Transverse colon (tissue), 4 donors: ENCODE measurements at regions not wholly inside any gene's neighbourhood (a gene's known extent, or its start where the extent isn't known, plus 50 kb on each side); places are given as distances from the start of the nearest gene placed in this dataset.
"Not testable (repeated sequence)": the region's sequence is repeated elsewhere in the genome, so short reads cannot be mapped to it uniquely, and the experiment has no call there.

Experiments used
- DNase-seq: peaks from one replicate; pipeline ENCODE4 v3.0.0-alpha.2; 2019
- H3K27ac ChIP-seq, 4 donors: fragments of 200-600 bp; sonication (generic); 2 replicates each; pipeline ENCODE4 v1.5.1; 2016 to 2018; ENCODE audit warnings: inconsistent platforms in 4 of 4
- H3K27me3 ChIP-seq: fragments of 200-600 bp; sonication (generic); 2 replicates; pipeline ENCODE4 v1.5.1; 2017; ENCODE audit warnings: inconsistent platforms
- H3K36me3 ChIP-seq, 4 donors: fragments of 200-600 bp; sonication (generic); 2 replicates each; pipeline ENCODE4 v1.5.1; 2017 to 2019; ENCODE audit warnings: inconsistent platforms in 4 of 4
- H3K4me1 ChIP-seq, 4 donors: fragments of 200-600 bp; sonication (generic); 2 replicates each; pipeline ENCODE4 v1.5.1; 2017 to 2020; ENCODE audit warnings: inconsistent platforms in 4 of 4
- H3K4me3 ChIP-seq, 4 donors: fragments of 200-600 bp; sonication (generic); 1 replicate in 1 of 4; 2 replicates in 3 of 4; pipeline versions ENCODE4 v1.5.1 to v1.6.1; 2017 to 2019; ENCODE audit warnings: inconsistent platforms in 4 of 4
- H3K9me3 ChIP-seq, 2 donors: fragments of 200-600 bp; sonication (generic); 2 replicates each; pipeline ENCODE4 v1.5.1; 2017 to 2019; ENCODE audit warnings: inconsistent platforms in 2 of 2
- EP300 ChIP-seq: sonication (generic); formaldehyde crosslinking; IDR thresholded peaks from one replicate; pipeline ENCODE4 v1.6.1; 2017; ENCODE audit warnings: antibody characterized with exemption, low read depth
- POLR2A ChIP-seq: fragments of 450-650 bp; IDR thresholded peaks from one replicate; pipeline ENCODE4 v1.6.1; 2016; ENCODE audit warnings: antibody characterized with exemption, mild to moderate bottlenecking, moderate library complexity
- POLR2AphosphoS5 ChIP-seq, 3 donors: sonication (generic); formaldehyde crosslinking; IDR thresholded peaks; one replicate each; pipeline ENCODE4 v1.6.1; 2016; ENCODE audit warnings: antibody characterized with exemption in 3 of 3
- WGBS, 2 donors: methylation state at CpG; one replicate each; pipeline ENCODE4 v1.1.5; 2018; ENCODE audit warnings: low coverage in 1 of 2; 5-methylcytosine and 5-hydroxymethylcytosine counted together
- in situ Hi-C, 4 donors: fragments of 200-750 bp; cut with MboI; loops; one replicate each; pipeline versions ENCODE4 v1.15.0 to v1.15.1; 2017; ENCODE audit warnings: low sequenced_read_pairs in 3 of 4, low pct_ligation_motif_present in 1 of 4, low pct_unique_long_range_greater_than_20kb in 1 of 4
- intact Hi-C: fragments of 100-400 bp; cut with DNase I; formaldehyde crosslinking; loops from one replicate; pipeline ENCODE4 v1.15.1; 2023; ENCODE audit warnings: low total_unique reads
- TF ChIP-seq, protein P1 (sequence below), 5 experiments: fragments of 200-600 bp in 3 of 5; fragments of 450-650 bp in 2 of 5; sonication (generic) in 3 of 5; IDR thresholded peaks; 1 replicate in 2 of 5; 2 replicates in 3 of 5; pipeline ENCODE4 v1.5.1; 2016 to 2017; ENCODE audit warnings: antibody characterized with exemption in 5 of 5, inconsistent platforms in 3 of 5, mild to moderate bottlenecking in 2 of 5, moderate library complexity in 1 of 5

- Histone ChIP-seq H3K27ac (no peak overlapping the region), H3K9me3 (no peaks in the 10 kb centered on the region), H3K27me3 (no peaks in the 10 kb centered on the region), H3K4me1 (no peaks in the 10 kb centered on the region), H3K4me3 (no peak overlapping the region), H3K36me3 (no peaks in the 10 kb centered on the region)
- DNase-seq: no peak
- 69 to 71% methylated on average over 5 of the region's 5 CpGs for WGBS, 2 donors
- in situ Hi-C loops: no loop called here
- no peak for TF ChIP-seq POLR2AphosphoS5 (IDR thresholded peaks at IDR 0.05)
- intact Hi-C loops: no loop called here
Measured at GRCh38 chr6:126888727-126889725, 229.4 kb upstream of the RSPO3 start.

GRCh38 chr6:126890055-126890454, 228.4 kb upstream of the RSPO3 start:
- no peaks in the 10 kb centered on the region for H3K36me3 ChIP-seq
- intact Hi-C loops: no loop called here
- H3K4me1 ChIP-seq: no peaks in the 10 kb centered on the region
- H3K4me3 ChIP-seq: no peak overlapping the region
- WGBS, 2 donors: 76 to 88% methylated on average over 2 of the region's 2 CpGs
- no peak overlapping the region for H3K27ac ChIP-seq
- no peak for DNase-seq
- in situ Hi-C loops: no loop called here
- H3K27me3 ChIP-seq: no peaks in the 10 kb centered on the region
- TF ChIP-seq POLR2AphosphoS5 (IDR thresholded peaks at IDR 0.05): no peak
- TF ChIP-seq EP300: no peak
- TF ChIP-seq, protein P1, sequence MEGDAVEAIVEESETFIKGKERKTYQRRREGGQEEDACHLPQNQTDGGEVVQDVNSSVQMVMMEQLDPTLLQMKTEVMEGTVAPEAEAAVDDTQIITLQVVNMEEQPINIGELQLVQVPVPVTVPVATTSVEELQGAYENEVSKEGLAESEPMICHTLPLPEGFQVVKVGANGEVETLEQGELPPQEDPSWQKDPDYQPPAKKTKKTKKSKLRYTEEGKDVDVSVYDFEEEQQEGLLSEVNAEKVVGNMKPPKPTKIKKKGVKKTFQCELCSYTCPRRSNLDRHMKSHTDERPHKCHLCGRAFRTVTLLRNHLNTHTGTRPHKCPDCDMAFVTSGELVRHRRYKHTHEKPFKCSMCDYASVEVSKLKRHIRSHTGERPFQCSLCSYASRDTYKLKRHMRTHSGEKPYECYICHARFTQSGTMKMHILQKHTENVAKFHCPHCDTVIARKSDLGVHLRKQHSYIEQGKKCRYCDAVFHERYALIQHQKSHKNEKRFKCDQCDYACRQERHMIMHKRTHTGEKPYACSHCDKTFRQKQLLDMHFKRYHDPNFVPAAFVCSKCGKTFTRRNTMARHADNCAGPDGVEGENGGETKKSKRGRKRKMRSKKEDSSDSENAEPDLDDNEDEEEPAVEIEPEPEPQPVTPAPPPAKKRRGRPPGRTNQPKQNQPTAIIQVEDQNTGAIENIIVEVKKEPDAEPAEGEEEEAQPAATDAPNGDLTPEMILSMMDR (IDR thresholded peaks at IDR 0.05): no peak
- no peak for TF ChIP-seq POLR2A
- H3K9me3 ChIP-seq: no peaks in the 10 kb centered on the region

- Histone ChIP-seq H3K36me3 (no peaks in the 10 kb centered on the region), H3K4me3 (no peak overlapping the region), H3K27ac (no peak overlapping the region), H3K27me3 (no peaks in the 10 kb centered on the region), H3K4me1 (no peaks in the 10 kb centered on the region), H3K9me3 (no peaks in the 10 kb centered on the region)
- WGBS, 2 donors: 60 to 82% methylated on average over 1 of the region's 1 CpG
- intact Hi-C loops: no loop called here
- no peak for DNase-seq
- TF ChIP-seq, protein P1 (IDR thresholded peaks at IDR 0.05): no peak
- TF ChIP-seq EP300 (no peak), POLR2AphosphoS5 (IDR thresholded peaks at IDR 0.05) (no peak), POLR2A (no peak)
- in situ Hi-C loops: no loop called here
Measured at GRCh38 chr6:126891158-126891557, 227.3 kb upstream of the RSPO3 start.

GRCh38 chr6:126892869-126893268, 225.6 kb upstream of the RSPO3 start:
- intact Hi-C loops, in situ Hi-C loops, H3K4me1 ChIP-seq, H3K27me3 ChIP-seq, H3K36me3 ChIP-seq, DNase-seq, H3K9me3 ChIP-seq, H3K4me3 ChIP-seq, H3K27ac ChIP-seq: not testable (repeated sequence)
- 90% methylated on average over 5 of the region's 5 CpGs; no CpG with 5 or more reads in 1 of the 2 donors for WGBS, 2 donors

GRCh38 chr6:126897758-126898157, 220.7 kb upstream of the RSPO3 start:
- in situ Hi-C loops (no loop called here), intact Hi-C loops (no loop called here)
- Histone ChIP-seq H3K4me1 (no peaks in the 10 kb centered on the region), H3K4me3 (no peak overlapping the region), H3K36me3 (no peaks in the 10 kb centered on the region), H3K27me3 (no peaks in the 10 kb centered on the region), H3K9me3 (no peaks in the 10 kb centered on the region), H3K27ac (no peak overlapping the region)
- TF ChIP-seq, protein P1 (IDR thresholded peaks at IDR 0.05): no peak
- TF ChIP-seq POLR2AphosphoS5 (IDR thresholded peaks at IDR 0.05): no peak
- TF ChIP-seq POLR2A: no peak
- no peak for TF ChIP-seq EP300
- DNase-seq: no peak
- WGBS, 2 donors: 64% methylated on average over 4 of the region's 4 CpGs; no CpG with 5 or more reads in 1 of the 2 donors
